GM18502 (cell line): ENCODE measurements at regions not wholly inside any gene's neighbourhood (a gene's known extent, or its start where the extent isn't known, plus 50 kb on each side); places are given as distances from the start of the nearest gene placed in this dataset.
"Not testable (repeated sequence)": the region's sequence is repeated elsewhere in the genome, so short reads cannot be mapped to it uniquely, and the experiment has no call there.

ENCODE experiments used
- ATAC-seq: cut with Tn5 transposase; IDR thresholded peaks from one replicate; pipeline ENCODE4 v1.9.1; 2021; ENCODE audit warnings: mild to moderate bottlenecking; ENCODE audit not compliant: unreplicated experiment, poor library complexity

DNA sequence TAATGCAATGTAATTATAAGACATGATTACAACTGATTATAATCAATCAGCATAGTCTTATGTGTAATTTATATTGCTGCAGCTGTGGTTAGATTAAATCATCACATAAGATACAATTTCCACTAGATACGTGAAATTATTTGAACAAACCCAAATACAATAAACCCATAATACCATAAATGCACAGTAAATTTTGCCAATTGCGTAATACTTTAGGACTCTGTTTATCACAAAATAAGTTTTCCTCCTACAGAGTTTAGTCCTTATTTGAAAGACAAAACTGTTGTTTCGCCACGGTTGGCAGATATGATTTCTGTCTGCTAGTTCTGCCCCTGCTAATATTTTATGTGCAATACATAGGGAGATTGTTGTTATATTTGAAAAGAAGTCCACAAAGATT, 895.9 kb upstream of the ADGRL4 start:
- ATAC-seq: no peak

DNA sequence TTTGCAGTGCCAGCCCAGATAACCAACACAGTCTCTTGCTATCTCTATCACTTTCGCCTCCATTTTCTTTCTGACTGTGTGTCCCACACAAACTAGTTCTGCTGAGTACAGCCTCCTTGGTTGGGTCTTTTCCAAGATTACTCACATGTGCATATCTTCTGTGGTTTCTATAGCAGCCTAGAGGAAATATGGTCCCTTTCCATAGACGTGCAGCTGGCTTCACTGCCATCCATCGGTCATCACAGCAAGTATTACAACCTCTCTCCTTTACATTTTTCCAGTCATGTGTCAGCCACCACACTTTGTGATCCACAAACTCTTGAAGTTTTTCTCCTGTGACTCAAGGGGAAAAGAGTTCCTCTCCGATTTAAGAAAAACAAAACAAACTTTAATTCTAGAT, 893.4 kb upstream of the ADGRL4 start:
- ATAC-seq: no peak

DNA sequence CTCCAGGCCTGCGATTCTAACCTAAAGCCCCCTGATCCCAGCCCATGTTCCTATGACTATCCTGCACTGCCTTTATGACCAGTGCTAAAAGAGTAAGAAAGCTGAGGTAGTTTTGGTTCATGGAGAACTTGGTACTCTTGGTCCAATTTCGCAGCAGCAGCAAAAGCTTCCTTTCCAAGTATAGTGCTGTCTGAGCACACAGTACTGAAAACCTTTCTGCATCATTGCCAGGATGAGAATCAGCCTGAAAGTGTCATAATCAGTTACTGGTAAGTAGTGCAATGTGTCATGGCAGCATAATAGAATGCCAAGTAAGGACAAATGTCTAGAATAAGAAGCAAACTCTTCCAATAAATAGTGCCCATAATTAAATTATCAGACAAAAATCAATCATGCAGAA, 889.6 kb upstream of the ADGRL4 start:
- no peak for ATAC-seq

DNA sequence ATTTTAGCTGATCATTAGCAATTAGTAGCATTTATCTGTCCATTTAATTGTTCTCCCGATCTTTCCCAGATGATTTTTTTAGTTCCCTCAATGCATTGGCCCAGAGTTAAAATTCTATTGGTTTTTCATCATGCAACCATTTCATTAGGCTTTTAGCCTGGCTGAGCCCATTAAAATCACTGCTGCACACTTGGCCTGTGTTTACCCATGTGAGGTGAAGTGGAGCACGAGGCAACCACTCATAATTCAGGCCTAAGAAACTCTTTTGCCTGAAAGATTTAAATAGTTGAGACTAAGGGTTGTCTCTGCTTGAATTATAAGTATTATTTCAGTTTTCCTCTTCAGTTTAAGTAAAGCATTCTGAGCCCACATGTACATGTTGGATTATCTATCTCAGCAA, 889.0 kb upstream of the ADGRL4 start:
- ATAC-seq: no peak

DNA sequence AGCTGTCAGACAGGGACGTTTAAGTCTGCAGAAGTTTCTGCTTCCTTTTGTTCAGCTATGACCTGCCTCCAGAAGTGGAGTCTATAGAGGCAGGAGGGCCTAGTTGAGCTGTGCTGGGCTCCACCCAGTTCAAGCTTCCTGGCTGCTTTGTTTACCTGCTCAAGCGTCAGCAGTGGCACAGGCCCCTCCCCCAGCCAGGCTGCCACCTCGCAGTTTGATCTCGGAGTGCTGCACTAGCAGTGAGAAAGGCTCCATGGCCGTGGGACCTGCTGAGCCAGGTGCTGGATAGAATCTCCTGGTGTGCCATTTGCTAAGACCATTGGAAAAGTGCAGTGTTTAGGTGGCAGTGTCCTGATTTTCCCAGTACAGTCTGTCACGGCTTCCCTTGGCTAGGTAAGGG, 887.6 kb upstream of the ADGRL4 start:
- ATAC-seq: not testable (repeated sequence)

DNA sequence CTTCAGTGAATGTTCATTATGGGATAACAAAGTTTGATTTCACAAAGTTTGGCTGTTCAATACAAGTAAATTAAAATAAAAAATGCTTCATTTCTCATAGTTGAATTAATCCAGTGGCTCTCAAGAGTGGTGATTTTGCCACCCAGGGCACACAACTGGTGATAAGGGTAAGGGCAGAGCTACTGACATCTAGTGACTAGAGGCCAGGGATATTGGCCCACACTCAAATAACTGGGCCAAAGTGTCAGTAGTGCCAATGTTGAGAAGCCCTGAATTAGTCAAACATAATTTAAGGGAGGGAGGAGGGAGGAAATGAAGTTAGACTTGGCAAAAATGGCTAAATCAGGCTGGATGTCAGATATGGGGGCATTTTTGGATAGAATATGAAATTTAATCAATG, 880.5 kb upstream of the ADGRL4 start:
- no peak for ATAC-seq

DNA sequence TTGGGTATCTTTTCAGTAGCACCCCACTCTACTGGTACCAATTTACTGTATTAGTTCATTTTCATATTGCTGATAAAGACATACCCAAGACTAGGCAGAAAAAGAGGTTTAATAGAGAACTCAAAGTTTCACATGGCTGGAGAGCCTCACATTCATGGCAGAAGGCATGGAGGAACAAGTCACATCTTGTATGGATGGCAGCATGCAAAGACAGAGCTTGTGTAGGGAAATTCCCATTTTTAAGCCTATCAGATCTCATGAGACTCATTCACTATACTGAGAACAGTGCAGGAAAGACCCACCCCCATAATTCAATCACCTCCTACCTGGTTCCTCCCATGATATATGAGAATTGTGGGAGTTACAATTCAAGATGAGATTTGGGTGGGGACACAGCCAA, 878.6 kb upstream of the ADGRL4 start:
- no peak for ATAC-seq

DNA sequence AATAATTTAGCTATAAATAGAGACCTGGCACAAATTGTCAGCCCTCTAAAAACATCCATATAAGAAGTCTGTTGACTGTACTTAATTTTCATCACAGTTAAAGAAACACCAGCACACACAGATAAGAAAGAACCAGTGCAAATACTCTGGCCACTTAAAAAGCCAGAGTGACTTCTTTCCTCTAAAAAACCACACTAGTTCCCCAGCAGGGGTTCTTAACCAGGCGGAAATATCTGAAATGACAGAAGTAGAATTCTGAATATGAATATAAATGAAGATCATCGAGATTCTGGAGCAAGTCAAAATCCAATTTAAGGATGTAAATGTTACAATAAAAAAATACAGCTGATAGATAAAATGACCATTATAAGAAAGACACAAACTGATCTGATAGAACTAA, 870.6 kb upstream of the ADGRL4 start:
- no peak for ATAC-seq

DNA sequence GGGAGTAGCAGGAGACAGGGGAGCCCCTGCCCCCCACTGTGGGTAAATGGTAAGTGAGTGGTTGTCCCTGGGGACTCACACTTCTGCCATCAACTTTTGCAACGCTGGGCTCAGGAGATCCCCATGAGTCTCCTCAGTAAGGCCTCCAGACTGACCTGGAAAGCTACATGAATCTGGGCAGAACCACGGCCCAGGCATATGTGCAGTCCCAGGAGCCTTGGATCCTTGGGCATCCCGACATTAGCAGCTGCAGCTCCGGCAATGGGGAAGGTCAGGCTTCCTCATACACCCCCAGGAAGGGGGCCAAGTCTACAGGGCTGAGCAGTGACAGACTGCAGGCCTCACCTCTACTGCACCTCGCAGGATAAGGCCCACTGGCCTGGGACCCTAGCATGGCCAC, 868.7 kb upstream of the ADGRL4 start:
- ATAC-seq: no peak

DNA sequence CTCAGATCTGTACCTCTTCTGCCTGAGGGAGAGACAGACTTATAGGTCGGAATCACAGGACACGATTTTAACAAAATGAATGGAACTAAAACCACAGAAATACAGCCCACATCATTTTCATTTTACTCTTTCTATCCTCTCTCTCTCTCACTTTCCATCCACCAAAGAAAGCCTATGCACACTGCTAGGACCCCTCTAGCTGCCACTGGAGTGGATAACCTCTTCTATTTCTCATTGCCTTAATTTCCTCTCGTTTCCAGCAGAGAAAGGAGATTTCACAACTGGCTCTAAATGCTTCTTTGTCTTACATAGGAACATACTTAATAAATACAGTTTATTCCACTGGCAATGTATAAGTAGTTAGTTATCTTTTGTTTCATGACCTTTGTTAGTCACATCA, 867.8 kb upstream of the ADGRL4 start:
- ATAC-seq: no peak

DNA sequence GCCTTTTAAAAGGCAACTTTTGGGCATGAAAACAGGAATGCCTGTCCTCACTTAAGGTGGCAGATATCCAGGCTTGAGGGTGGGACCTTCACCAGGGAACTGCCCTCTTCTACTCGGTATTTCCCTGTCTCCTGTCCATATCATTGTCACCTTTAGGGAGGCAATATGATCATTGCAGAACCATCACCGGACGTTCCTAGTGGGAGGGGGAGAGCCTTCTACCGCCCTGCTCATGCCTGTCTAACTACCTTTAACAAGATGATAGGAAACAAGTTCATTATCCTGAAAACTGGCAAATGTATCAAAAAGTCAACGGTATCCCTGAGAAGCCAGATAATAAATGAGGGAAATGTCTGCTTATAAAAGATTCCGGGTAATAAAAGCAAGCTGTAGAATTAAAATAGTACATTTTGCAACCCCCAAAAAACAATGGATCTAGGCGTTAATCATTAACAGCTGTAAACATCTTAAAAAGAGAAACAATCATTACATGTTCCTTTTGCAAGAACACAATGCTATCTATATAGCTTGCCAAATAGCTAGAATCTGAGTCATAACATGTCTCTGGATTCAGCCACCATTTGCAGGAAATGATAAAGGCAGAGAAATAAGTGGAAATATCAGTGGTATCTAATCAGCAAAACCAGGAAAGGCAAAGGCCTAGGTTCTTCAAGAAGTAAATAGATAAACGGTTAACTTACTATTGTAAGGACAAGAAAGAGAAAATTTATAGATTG, 852.9 kb upstream of the ADGRL4 start:
- ATAC-seq: no peak

DNA sequence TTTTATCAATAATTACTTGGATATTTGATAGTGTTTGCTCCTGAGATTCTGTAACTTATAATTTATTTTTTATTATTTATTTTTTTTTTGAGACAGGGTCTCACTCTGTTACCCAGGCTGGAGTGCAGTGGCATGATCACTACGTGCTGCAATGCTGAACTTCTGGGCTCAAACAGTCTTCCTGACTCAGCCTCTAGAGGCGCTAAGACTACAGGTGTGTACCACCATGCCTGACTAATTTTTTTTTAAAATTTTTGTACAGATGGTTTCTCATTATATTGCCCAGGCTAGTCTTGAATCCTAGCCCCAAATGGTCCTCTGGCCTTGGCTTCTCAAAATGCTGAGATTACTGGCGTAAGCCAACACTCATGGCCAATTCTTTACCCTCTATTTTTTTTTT, 845.5 kb upstream of the ADGRL4 start:
- no peak for ATAC-seq

DNA sequence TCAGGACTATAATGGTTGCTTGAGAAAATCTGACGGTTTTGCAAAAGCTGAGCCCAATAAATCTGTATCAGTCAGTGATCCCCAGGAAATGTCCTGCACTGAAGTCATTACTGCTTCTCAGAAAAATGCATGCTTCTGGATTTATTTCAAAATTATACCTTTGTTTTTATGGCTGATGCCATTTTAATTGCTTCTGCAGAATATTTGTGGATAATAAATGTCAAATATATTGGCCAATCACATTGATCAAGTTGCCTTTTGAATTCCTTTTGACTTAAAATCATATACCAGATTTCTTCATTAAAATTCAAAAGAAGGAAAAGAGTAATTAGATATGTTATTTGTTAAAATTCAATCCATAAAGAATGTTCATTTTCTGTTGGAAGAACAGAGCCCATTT, 842.9 kb upstream of the ADGRL4 start:
- no peak for ATAC-seq

DNA sequence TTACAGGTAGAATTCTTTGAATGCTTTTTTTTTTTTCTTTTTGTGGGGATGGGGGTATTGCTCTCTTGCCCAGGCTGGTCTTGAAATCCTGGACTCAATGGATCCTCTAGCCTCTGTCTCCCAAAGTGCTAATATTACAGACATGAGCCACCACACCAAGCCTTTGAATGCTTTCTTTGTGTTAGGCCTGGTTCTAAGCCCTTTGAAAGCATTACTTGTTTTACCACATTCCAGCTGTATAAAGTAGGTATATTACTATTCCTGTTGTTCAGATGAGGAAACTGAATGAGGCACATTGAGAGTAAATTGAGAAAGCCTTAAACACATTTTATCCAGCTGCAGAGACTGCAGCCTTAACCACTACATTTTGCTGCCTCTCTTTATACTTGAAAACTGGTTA, 841.8 kb upstream of the ADGRL4 start:
- no peak for ATAC-seq

DNA sequence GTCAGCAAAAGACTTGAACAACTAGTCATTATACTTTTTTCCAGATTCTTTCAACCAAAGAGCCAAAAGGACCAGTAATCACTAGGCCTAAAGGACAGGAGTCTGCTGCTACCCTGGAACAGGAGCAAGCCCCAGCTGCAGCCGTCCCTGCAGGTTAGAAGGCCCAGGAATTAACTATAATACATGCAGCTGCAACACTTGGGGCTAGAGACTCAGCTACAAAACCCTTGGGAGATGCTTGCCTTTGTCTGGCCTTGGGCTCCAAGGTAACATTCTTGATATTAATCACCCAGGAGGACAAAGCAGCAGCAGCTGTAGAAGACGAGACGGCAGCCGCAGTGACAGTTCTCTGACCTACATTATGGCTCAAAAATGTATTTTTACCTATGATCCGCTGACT, 841.2 kb upstream of the ADGRL4 start:
- ATAC-seq: no peak

DNA sequence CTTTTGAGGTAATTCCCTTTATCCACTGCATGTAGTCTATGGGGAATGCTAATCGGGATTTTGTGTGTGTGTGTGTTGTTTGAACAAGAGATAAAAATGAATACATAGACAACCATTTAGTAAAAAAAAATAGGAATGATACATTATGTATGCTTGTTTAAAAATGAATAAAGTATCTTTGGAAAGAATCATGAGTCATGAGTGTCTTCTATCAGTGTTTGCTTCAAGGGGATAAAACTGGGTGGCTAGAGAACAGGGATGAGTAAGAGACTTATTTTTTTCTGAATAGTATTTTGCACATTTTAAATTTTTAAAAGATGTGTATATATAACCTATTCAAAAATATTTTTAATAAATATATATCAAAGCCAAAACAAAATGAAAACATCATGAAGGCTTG, 839.4 kb upstream of the ADGRL4 start:
- no peak for ATAC-seq

DNA sequence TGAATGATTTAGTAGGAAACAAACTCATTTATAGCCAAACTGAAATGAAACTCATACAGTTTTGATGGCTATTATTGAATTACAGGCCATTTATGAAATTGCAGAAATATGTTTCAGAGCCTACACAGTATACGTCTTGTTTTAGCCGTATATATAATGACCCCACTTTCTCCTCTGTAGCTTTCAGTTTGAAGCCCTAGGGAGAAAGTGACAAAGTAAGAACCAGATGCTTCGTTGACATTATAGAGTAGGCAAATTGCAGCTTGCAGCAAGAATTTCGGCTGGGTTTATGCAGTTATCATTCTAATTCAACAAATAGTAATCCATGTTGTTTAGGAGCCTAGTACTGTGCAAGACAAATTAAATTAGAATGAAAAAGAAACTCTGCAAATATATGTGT, 836.3 kb upstream of the ADGRL4 start:
- no peak for ATAC-seq

DNA sequence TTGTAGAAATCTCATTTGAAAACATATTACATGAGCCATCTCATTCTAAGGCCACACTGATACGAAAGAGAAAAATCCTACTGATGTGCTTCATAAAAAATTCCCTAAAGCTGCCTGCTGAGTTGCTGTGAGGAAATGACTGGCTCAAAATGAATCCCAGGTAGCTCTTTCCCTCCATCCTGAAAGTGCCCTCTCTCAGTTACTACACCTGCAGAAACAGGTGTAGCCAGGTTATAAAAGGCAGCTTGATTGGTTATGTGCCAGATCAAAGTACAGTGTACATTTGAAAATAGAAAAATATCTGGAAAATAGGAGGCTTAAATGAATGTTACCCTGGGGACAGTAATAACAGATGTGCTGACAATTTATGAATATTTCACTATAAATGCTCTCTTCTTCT, 833.4 kb upstream of the ADGRL4 start:
- ATAC-seq: no peak

DNA sequence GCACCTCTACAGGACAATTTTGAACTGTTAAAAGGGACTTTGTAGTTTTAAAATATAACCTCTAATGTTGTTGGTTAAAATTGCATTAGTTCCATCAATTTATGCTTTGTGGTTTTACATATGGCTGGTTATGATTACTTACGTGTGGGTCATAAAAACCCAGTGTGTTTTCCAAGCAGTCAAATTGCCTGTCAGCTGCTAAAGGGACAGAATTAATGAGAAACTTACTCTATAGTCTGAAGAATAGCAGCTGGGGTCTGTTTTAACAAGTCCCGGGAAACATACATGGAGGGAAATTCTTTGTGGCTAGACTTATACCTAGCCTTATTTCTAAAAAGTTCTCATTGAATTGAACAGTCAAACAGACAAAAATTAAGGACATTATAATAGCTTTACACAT, 820.9 kb upstream of the ADGRL4 start:
- ATAC-seq: no peak

DNA sequence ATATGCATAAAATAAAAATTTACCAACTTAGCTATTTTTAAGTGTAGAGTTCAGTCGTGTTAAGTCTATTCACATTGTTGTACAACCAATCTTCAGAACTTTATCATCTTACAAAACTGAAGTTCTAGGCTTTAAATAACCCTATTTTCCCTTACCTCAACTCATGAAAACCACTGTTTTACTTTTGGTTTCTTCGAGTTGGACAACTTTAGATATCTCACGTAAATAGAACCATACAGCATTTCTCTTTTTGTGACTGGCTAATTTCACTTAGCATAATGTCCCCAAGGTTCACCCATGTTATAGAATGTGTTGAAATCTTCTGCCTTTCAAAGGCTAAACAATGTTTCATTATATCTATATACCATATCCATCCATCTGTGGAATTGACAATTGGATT, 819.0 kb upstream of the ADGRL4 start:
- no peak for ATAC-seq

DNA sequence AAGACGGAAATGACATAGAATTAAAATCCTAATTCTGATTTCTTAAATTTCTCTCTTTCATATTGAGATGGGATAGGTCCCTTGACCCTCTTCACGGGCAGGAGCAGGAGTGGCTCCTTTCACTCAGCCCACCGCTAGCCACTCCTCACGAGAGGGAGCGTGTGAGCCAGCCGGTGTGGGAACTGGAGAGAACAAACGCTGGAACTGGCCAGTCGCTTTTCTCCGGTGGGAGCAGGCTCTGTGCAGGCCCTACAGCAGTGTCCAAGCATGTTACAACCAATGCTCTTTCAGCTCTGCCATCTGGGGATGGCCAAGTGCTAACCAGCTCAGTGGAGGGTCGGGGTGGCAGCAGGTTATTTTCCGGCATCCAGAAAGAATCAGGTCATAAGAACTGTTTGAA, 815.5 kb upstream of the ADGRL4 start:
- no peak for ATAC-seq

DNA sequence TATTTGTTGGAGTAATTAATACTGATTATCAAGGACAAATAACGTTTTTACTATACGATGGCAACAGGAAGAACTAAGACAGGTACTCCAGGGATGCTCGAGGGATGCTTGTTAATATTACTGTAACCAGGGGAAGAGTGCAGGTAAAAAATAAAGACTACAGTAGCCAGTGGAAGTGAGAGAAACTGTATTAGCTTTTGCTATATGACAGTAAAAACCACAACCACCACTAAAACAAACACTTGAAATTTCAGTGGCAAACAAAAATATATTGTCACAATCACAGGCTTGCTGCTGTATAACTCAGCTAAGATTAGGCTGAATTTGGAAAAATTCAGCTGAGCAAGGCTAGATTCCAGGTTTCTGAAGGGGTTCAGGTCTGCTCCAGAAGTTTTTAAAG, 812.6 kb upstream of the ADGRL4 start:
- ATAC-seq: no peak

DNA sequence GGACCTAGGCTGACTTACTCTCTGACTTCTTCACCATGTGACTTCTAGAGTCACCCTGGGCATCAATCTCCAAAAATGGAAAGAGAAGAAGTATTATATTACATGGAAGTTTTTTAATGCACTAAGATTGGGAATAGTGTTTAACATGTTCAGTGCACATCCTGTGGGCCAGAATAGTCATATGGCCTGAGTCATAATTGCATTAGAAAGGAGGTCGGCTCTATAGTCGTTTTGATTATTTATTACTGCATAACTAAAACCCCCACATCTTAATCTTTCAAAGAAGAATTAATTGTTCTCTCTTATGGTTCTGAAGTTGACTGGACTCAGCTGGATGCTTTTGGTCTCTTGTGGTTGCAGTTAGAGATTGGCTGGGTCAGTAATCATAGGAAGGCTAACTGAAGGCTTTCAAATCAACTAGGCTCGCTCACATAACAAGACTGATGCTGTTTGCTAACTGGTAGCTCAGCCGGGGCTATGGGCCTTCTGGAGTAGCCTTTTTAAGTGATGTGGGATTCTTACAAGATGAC, 810.6 kb upstream of the ADGRL4 start:
- ATAC-seq: no peak
